ENCODE measurements at regions not wholly inside any gene's neighbourhood (a gene's known extent, or its start where the extent isn't known, plus 50 kb on each side); places are given as distances from the start of the nearest gene placed in this dataset.

GRCh38 chr12:115336506-115336905 lies 652.5 kb upstream of the TBX3 start:
- Histone ChIP-seq H3K27ac (ENCODE audit: extremely low read depth, low read depth, low read length) (no peak overlapping the region), H3K9me3 (replicated peaks; ENCODE audit: control insufficient read depth, insufficient read depth, low read depth, low read length) (no peaks in the 10 kb centered on the region), H3K9ac (ENCODE audit: insufficient read depth in 1 of 2, low read depth in 2 of 2, low read length in 2 of 2) (no peak overlapping the region), H3K36me3 (ENCODE audit: control insufficient read depth, insufficient read depth, low read length) (no peaks in the 10 kb centered on the region), H3K4me3 (no peak overlapping the region), H3K27me3 (ENCODE audit: control insufficient read depth in 2 of 2, insufficient read depth in 2 of 2, low read length in 2 of 2) (peaks cover 0 to 8% of the 10 kb centered on the region in 2 experiments; a peak in 1 of 5 replicates), H4K20me1 (replicated peaks; ENCODE audit: control insufficient read depth, insufficient read depth, low read length) (no peaks in the 10 kb centered on the region; the same call in 1 of the 2 replicates), H3K79me2 (ENCODE audit: control insufficient read depth, insufficient read depth, low read length) (no peaks in the 10 kb centered on the region), H3K9me1 (ENCODE audit: control insufficient read depth, insufficient read depth, low read length) (no peaks in the 10 kb centered on the region), H3K4me2 (ENCODE audit: insufficient read depth, low read length) (no peak overlapping the region), H3K4me1 (replicated peaks in 1 of 2; ENCODE audit: control insufficient read depth in 2 of 2, insufficient read depth in 2 of 2, low read length in 2 of 2) (no peaks in the 10 kb centered on the region), H2AFZ (ENCODE audit: low read depth, low read length) (no peak overlapping the region)
- in situ Hi-C loops (cut with MboI) (no loop called here), intact Hi-C loops (cut with micrococcal nuclease) (no loop called here)
- no peak for DNase-seq (ENCODE audit: extremely low read depth in 1 of 4, low spot score in 3 of 4)
- ChIA-PET POLR2A (no interaction called here), CTCF (ENCODE audit: low intra/inter-chr PET ratio) (no interaction called here)
- BruUV-seq (replicated peaks) = no TSS peak
- 2% methylated on average over 3 of the region's 3 CpGs for WGBS (ENCODE audit: insufficient coverage, low coverage, missing lambda C conversion rate)
- no peak for ATAC-seq
- TF ChIP-seq ZNF444 (CRISPR knock-in tag; IDR thresholded peaks at IDR 0.05) = no peak
- TF ChIP-seq CEBPB (tag; IDR thresholded peaks at IDR 0.05) = no peak
- TF ChIP-seq, protein P1, sequence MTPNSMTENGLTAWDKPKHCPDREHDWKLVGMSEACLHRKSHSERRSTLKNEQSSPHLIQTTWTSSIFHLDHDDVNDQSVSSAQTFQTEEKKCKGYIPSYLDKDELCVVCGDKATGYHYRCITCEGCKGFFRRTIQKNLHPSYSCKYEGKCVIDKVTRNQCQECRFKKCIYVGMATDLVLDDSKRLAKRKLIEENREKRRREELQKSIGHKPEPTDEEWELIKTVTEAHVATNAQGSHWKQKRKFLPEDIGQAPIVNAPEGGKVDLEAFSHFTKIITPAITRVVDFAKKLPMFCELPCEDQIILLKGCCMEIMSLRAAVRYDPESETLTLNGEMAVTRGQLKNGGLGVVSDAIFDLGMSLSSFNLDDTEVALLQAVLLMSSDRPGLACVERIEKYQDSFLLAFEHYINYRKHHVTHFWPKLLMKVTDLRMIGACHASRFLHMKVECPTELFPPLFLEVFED (CRISPR knock-in tag; conservative IDR thresholded peaks at IDR 0.05) = no peak
- TF ChIP-seq STAT5B (CRISPR knock-in tag; IDR thresholded peaks at IDR 0.05) = no peak
- no peak for TF ChIP-seq SOX6 (IDR thresholded peaks at IDR 0.05)
- TF ChIP-seq ZFP36 (IDR thresholded peaks at IDR 0.05; ENCODE audit: low read depth, low read length, partially characterized antibody) = no peak
- TF ChIP-seq SAFB2 (IDR thresholded peaks at IDR 0.05; ENCODE audit: borderline replicate concordance, low read depth, low read length, severe bottlenecking) = no peak
- TF ChIP-seq PRMT5 (CRISPR knock-in tag; IDR thresholded peaks at IDR 0.05) = no peak
- TF ChIP-seq, protein P2, sequence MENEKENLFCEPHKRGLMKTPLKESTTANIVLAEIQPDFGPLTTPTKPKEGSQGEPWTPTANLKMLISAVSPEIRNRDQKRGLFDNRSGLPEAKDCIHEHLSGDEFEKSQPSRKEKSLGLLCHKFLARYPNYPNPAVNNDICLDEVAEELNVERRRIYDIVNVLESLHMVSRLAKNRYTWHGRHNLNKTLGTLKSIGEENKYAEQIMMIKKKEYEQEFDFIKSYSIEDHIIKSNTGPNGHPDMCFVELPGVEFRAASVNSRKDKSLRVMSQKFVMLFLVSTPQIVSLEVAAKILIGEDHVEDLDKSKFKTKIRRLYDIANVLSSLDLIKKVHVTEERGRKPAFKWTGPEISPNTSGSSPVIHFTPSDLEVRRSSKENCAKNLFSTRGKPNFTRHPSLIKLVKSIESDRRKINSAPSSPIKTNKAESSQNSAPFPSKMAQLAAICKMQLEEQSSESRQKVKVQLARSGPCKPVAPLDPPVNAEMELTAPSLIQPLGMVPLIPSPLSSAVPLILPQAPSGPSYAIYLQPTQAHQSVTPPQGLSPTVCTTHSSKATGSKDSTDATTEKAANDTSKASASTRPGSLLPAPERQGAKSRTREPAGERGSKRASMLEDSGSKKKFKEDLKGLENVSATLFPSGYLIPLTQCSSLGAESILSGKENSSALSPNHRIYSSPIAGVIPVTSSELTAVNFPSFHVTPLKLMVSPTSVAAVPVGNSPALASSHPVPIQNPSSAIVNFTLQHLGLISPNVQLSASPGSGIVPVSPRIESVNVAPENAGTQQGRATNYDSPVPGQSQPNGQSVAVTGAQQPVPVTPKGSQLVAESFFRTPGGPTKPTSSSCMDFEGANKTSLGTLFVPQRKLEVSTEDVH (IDR thresholded peaks at IDR 0.05; ENCODE audit: low read depth, partially characterized antibody) = no peak
- TF ChIP-seq CTBP1 (IDR thresholded peaks at IDR 0.05; ENCODE audit: borderline replicate concordance) = no peak
- no peak for TF ChIP-seq ZNF311 (CRISPR knock-in tag; IDR thresholded peaks at IDR 0.05)
- no peak for TF ChIP-seq HDAC2 (IDR thresholded peaks at IDR 0.05)
- TF ChIP-seq HMBOX1 (IDR thresholded peaks at IDR 0.05) = no peak
- FAIRE-seq = no peak

Data from K562 (cell line).